ENCODE measurements at regions not wholly inside any gene's neighbourhood (a gene's known extent, or its start where the extent isn't known, plus 50 kb on each side); places are given as distances from the start of the nearest gene placed in this dataset.

- TF ChIP-seq CTCF (IDR thresholded peaks at IDR 0.05) (no peak), POLR2A (IDR thresholded peaks at IDR 0.05) (no peak)
Measured at GRCh38 chr7:92972441-92972840, 136.1 kb upstream of the CDK6 start.

Data from stomach (tissue), 4 donors.